Endothelial cell of umbilical vein (primary cell): ENCODE measurements at regions not wholly inside any gene's neighbourhood (a gene's known extent, or its start where the extent isn't known, plus 50 kb on each side); places are given as distances from the start of the nearest gene placed in this dataset.

ENCODE experiments used
- BruUV-seq: library from RNA; stranded (reverse); fragments of 400-500 nt; replicated peaks from 2 replicates; lab custom pipeline; 2021; lab: Mats Ljungman, UMichigan
- CTCF ChIA-PET: fragments of 300-600, 350-600 bp; sonication (Branson Sonifier 250); formaldehyde crosslinking; loops from one replicate; lab custom pipeline; 2021; ENCODE audit warnings: antibody characterized with exemption, inconsistent platforms; lab: Charles Lee
- POLR2A ChIA-PET: fragments of 300-600, 350-600 bp; sonication (Branson Sonifier 250); formaldehyde crosslinking; loops from one replicate; lab custom pipeline; 2021; ENCODE audit warnings: antibody characterized with exemption, inconsistent platforms; lab: Charles Lee
- DNase-seq: peaks from one replicate; pipeline ENCODE4 v3.0.0-alpha.2; 2011; ENCODE audit warnings: low read depth, low spot score
- FAIRE-seq: peaks from 2 replicates; lab custom pipeline; 2011; peaks lifted over from hg19 to GRCh38; lab: Jason Lieb, UNC
- H2AFZ ChIP-seq: 2 replicates; pipeline ENCODE4 v1.6.0; 2012; ENCODE audit warnings: low read depth, low read length, control low read depth, inconsistent platforms
- H3K27ac ChIP-seq: 2 replicates; pipeline ENCODE4 v1.5.1; 2011; ENCODE audit warnings: low read depth, mild to moderate bottlenecking, control low read depth, low read length, moderate library complexity; ENCODE audit not compliant: insufficient read depth
- H3K27me3 ChIP-seq, 2 experiments: 2 replicates each; pipeline versions ENCODE4 v1.6.0 to v1.6.1; 2011; ENCODE audit warnings: low read length in 2 of 2, mixed read lengths in 1 of 2; ENCODE audit not compliant: control insufficient read depth in 2 of 2, insufficient read depth in 2 of 2
- H3K36me3 ChIP-seq, 2 experiments: 2 replicates in 1 of 2; 3 replicates in 1 of 2; pipeline ENCODE4 v1.5.1; 2011; ENCODE audit warnings: low read length in 2 of 2, mild to moderate bottlenecking in 1 of 2, moderate library complexity in 1 of 2; ENCODE audit not compliant: control insufficient read depth in 2 of 2, insufficient read depth in 2 of 2; ENCODE audit errors: extremely low read depth in 1 of 2
- H3K4me1 ChIP-seq: 3 replicates; pipeline ENCODE4 v1.5.1; 2011; ENCODE audit warnings: mild to moderate bottlenecking, low read length; ENCODE audit not compliant: control insufficient read depth, insufficient read depth; ENCODE audit errors: extremely low read depth
- H3K4me2 ChIP-seq: 2 replicates; pipeline ENCODE4 v1.6.1; 2011; ENCODE audit warnings: low read length, control low read depth, mixed read lengths; ENCODE audit not compliant: insufficient read depth
- H3K4me3 ChIP-seq, 3 experiments: fragments of 200-600 bp in 1 of 3; sonication (generic), shearing (Covaris generic) in 1 of 3; replicated peaks in 1 of 3; 2 replicates each; pipeline ENCODE4 v1.5.1; 2011 to 2016; ENCODE audit warnings: control low read depth in 3 of 3, low read length in 3 of 3, mild to moderate bottlenecking in 2 of 3, inconsistent platforms in 1 of 3, low read depth in 1 of 3, moderate library complexity in 1 of 3; ENCODE audit not compliant: insufficient read depth in 1 of 3
- H3K79me2 ChIP-seq: 2 replicates; pipeline ENCODE4 v1.6.0; 2012; ENCODE audit warnings: low read length, inconsistent platforms; ENCODE audit not compliant: control insufficient read depth, insufficient read depth
- H3K9ac ChIP-seq: replicated peaks from 2 replicates; pipeline ENCODE3; 2011; ENCODE audit warnings: low read length, control low read depth; ENCODE audit not compliant: insufficient read depth; ENCODE audit errors: extremely low read depth
- H3K9me1 ChIP-seq: replicated peaks from 3 replicates; pipeline ENCODE4 v1.6.0; 2011; ENCODE audit warnings: mild to moderate bottlenecking, low read length; ENCODE audit not compliant: control insufficient read depth, insufficient read depth; ENCODE audit errors: extremely low read depth
- H3K9me3 ChIP-seq: replicated peaks from 2 replicates; pipeline ENCODE4 v1.5.1; 2012; ENCODE audit warnings: low read length, inconsistent platforms; ENCODE audit not compliant: control insufficient read depth, insufficient read depth
- H4K20me1 ChIP-seq: replicated peaks from 2 replicates; pipeline ENCODE3; 2011; ENCODE audit warnings: mild to moderate bottlenecking, low read length; ENCODE audit not compliant: control insufficient read depth, insufficient read depth; ENCODE audit errors: extremely low read depth
- CTCF ChIP-seq, 2 donors: IDR thresholded peaks; 1 replicate in 1 of 2; 2 replicates in 1 of 2; pipeline ENCODE4 v1.5.1; 2011; ENCODE audit warnings: low read length in 2 of 2, mild to moderate bottlenecking in 2 of 2, moderate library complexity in 2 of 2, control low read depth in 1 of 2, inconsistent platforms in 1 of 2, low read depth in 1 of 2; ENCODE audit not compliant: insufficient read depth in 1 of 2; ENCODE audit errors: extremely low read depth in 1 of 2
- EZH2 ChIP-seq: IDR thresholded peaks from 2 replicates; pipeline ENCODE4 v1.6.1; 2012; ENCODE audit warnings: borderline replicate concordance, low read depth, mild to moderate bottlenecking, moderate library complexity, low read length, inconsistent platforms; ENCODE audit not compliant: severe bottlenecking
- FOS ChIP-seq: IDR thresholded peaks from 2 replicates; pipeline ENCODE4 v1.6.1; 2011; ENCODE audit warnings: mild to moderate bottlenecking, low read length, moderate library complexity, borderline replicate concordance; ENCODE audit not compliant: insufficient read depth
- GATA2 ChIP-seq: IDR thresholded peaks from 2 replicates; pipeline ENCODE4 v1.7.0; 2011; ENCODE audit warnings: low read depth, mild to moderate bottlenecking, moderate library complexity, mixed read lengths, low read length; ENCODE audit not compliant: insufficient read length, insufficient read depth
- JUN ChIP-seq: IDR thresholded peaks from 2 replicates; pipeline ENCODE4 v1.6.1; 2011; ENCODE audit warnings: borderline replicate concordance, low read depth; ENCODE audit not compliant: insufficient read length, insufficient read depth
- MAX ChIP-seq: IDR thresholded peaks from 2 replicates; pipeline ENCODE4 v1.6.1; 2011; ENCODE audit not compliant: insufficient read depth, insufficient read length
- MYC ChIP-seq: IDR thresholded peaks from one replicate; pipeline ENCODE4 v1.6.1; 2011; ENCODE audit warnings: mild to moderate bottlenecking, low read depth, low read length
- POLR2A ChIP-seq: IDR thresholded peaks from 2 replicates; pipeline ENCODE4 v1.6.1; 2012; ENCODE audit warnings: low read depth, mild to moderate bottlenecking, control low read depth, low read length
- POLR2AphosphoS5 ChIP-seq: IDR thresholded peaks from 2 replicates; pipeline ENCODE4 v1.6.1; 2012; ENCODE audit warnings: low read depth, mild to moderate bottlenecking, control low read depth, low read length, moderate library complexity; ENCODE audit not compliant: insufficient read depth
- dilution Hi-C: fragments of 300-500 bp; cut with MboI; formaldehyde crosslinking; loops from one replicate; pipeline ENCODE4 v1.15.0; 2019; ENCODE audit warnings: low sequenced_read_pairs; ENCODE audit not compliant: extremely low pct_ligation_motif_present
- intact Hi-C: fragments of 100-400 bp; cut with micrococcal nuclease; formaldehyde crosslinking; loops from one replicate; pipeline ENCODE4 v1.10.0; 2022

DNA sequence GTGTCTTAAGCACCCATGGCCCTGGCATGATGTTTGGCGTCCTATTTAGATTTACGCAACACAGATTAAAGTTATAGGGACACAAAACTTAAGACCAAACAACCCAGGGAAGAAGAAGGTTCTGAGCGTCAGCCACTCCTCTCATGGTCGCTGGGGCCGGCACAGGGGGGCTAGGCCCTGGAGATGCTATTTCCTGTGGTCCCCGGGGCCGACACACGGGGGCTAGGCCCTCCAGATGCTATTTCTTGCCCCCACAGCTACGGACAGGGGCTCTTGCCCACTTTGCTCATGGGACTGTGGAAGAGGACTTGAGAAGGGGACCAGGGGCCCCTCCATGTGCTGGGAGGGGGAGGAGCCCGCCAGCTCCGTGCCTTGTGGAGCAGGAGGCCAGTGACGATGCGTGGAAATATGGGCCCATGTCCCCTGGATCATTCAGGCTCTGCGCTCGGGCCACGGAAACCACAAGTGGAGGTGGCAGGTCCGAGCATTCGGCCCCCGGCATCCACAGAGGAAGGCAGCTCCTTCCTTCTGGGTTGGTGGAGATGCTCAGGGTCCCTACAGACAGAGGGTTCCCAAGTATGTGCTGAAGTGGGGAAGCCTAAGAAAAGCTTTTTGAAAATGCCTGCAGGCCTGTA is 711.1 kb downstream of the BRD1 start:
- dilution Hi-C loops, result no loop called here
- FAIRE-seq, result no peak

DNA sequence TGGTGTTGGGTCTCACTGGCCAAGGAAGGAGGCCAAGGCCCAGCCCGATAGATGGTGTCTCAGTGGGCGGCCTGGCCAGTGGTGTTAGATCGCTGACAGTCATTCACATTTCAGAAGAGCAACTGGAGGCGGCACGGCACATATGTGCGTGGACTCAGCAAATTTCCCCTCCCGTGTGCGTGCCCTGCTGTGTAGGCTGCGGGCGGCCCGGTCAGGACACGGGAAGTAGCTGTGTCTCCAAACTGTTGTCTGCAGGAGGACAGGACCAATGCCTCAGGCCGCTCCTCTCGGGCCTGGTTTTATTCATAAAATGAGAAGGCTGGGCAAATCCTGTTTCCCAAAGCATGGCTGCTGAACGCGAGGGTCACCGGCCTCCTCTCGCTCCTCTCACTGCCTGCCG is 711.7 kb downstream of the BRD1 start:
- no peaks in the 10 kb centered on the region for H3K9me3 ChIP-seq
- intact Hi-C loops (no loop called here), dilution Hi-C loops (no loop called here)
- H3K27ac ChIP-seq, result no peak overlapping the region
- ChIA-PET POLR2A (no interaction called here), CTCF (no interaction called here)
- H3K36me3 ChIP-seq, result no peaks in the 10 kb centered on the region
- no peak for FAIRE-seq
- H3K79me2 ChIP-seq, result no peaks in the 10 kb centered on the region
- no peaks in the 10 kb centered on the region for H3K9me1 ChIP-seq
- H2AFZ ChIP-seq, result no peak overlapping the region
- H3K4me3 ChIP-seq, result no peak overlapping the region
- H3K4me2 ChIP-seq, result no peak overlapping the region
- DNase-seq, result no peak
- H3K9ac ChIP-seq, result no peak overlapping the region
- no TSS peak for BruUV-seq
- TF ChIP-seq FOS (no peak), GATA2 (no peak), CTCF (IDR thresholded peaks at IDR 0.05; ENCODE audit: extremely low read depth in 1 of 2, insufficient read depth in 1 of 2, low read depth in 1 of 2, low read length in 2 of 2) (no peak), MAX (no peak), POLR2AphosphoS5 (no peak), POLR2A (no peak), MYC (no peak), JUN (no peak), EZH2 (no peak)
- no peaks in the 10 kb centered on the region for H3K27me3 ChIP-seq
- no peaks in the 10 kb centered on the region for H4K20me1 ChIP-seq
- no peaks in the 10 kb centered on the region for H3K4me1 ChIP-seq

More for the DNA sequence above, 711.1 kb downstream of the BRD1 start:
- intact Hi-C loops, result no loop called here
- no peak overlapping the region for H3K4me2 ChIP-seq
- ChIA-PET POLR2A (no interaction called here), CTCF (no interaction called here)
- no peaks in the 10 kb centered on the region for H3K9me3 ChIP-seq
- BruUV-seq, result no TSS peak
- no peak for DNase-seq
- no peak overlapping the region for H2AFZ ChIP-seq
- H3K27me3 ChIP-seq, result no peaks in the 10 kb centered on the region
- no peak overlapping the region for H3K27ac ChIP-seq
- no peaks in the 10 kb centered on the region for H3K4me1 ChIP-seq
- no peak overlapping the region for H3K9ac ChIP-seq
- no peaks in the 10 kb centered on the region for H4K20me1 ChIP-seq
- H3K4me3 ChIP-seq, result no peak overlapping the region
- no peak for TF ChIP-seq MAX
- no peak for TF ChIP-seq JUN
- no peak for TF ChIP-seq POLR2A
- TF ChIP-seq FOS, result no peak
- TF ChIP-seq GATA2, result no peak
- no peak for TF ChIP-seq MYC
- TF ChIP-seq EZH2, result no peak
- no peaks in the 10 kb centered on the region for H3K79me2 ChIP-seq
- H3K9me1 ChIP-seq, result no peaks in the 10 kb centered on the region
- no peaks in the 10 kb centered on the region for H3K36me3 ChIP-seq
